NB4 (cell line): ENCODE measurements at regions not wholly inside any gene's neighbourhood (a gene's known extent, or its start where the extent isn't known, plus 50 kb on each side); places are given as distances from the start of the nearest gene placed in this dataset.

Source experiments
- DNase-seq: peaks from one replicate; pipeline ENCODE4 v3.0.0; 2010; ENCODE audit warnings: low read depth
- H3K4me3 ChIP-seq: one replicate; pipeline ENCODE4 v1.5.1; 2011; ENCODE audit warnings: mild to moderate bottlenecking, low read depth, low read length, moderate library complexity
- MYC ChIP-seq: IDR thresholded peaks from 2 replicates; pipeline ENCODE4 v1.6.1; 2011; ENCODE audit warnings: low read depth, low read length
- POLR2A ChIP-seq: IDR thresholded peaks from 2 replicates; pipeline ENCODE4 v1.6.1; 2011; ENCODE audit warnings: mild to moderate bottlenecking; ENCODE audit not compliant: insufficient read length; ENCODE audit errors: extremely low read depth
- TF ChIP-seq, protein P1 (sequence below): IDR thresholded peaks from one replicate; pipeline ENCODE4 v1.5.1; 2012; ENCODE audit warnings: low read depth, low read length
- TF ChIP-seq, protein P2 (sequence below): IDR thresholded peaks from 2 replicates; pipeline ENCODE4 v1.6.1; 2011; ENCODE audit warnings: low read depth, low read length

DNA sequence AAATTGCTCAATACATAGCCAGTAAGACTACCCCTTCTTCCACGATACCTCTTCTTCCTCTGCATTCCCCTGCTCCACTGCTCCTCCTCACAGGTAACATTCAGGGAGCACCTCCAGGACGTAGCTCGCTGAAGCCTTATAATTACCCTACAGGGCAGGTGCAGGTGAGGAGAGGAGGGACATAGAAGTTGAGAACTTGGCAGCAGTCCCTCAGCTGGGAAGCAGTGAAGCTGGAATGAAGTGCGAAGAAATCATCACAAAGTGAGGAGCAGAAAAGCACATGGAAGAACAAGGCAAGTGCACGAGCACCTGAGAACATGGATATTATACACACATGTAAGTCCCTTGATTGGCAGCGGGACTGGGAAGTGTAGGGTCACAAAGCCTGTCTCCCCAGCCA lies 118.2 kb downstream of the HSD17B3 start:
- no peak overlapping the region for H3K4me3 ChIP-seq
- DNase-seq = no peak
- TF ChIP-seq, protein P1, sequence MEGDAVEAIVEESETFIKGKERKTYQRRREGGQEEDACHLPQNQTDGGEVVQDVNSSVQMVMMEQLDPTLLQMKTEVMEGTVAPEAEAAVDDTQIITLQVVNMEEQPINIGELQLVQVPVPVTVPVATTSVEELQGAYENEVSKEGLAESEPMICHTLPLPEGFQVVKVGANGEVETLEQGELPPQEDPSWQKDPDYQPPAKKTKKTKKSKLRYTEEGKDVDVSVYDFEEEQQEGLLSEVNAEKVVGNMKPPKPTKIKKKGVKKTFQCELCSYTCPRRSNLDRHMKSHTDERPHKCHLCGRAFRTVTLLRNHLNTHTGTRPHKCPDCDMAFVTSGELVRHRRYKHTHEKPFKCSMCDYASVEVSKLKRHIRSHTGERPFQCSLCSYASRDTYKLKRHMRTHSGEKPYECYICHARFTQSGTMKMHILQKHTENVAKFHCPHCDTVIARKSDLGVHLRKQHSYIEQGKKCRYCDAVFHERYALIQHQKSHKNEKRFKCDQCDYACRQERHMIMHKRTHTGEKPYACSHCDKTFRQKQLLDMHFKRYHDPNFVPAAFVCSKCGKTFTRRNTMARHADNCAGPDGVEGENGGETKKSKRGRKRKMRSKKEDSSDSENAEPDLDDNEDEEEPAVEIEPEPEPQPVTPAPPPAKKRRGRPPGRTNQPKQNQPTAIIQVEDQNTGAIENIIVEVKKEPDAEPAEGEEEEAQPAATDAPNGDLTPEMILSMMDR = no peak
- TF ChIP-seq, protein P2, sequence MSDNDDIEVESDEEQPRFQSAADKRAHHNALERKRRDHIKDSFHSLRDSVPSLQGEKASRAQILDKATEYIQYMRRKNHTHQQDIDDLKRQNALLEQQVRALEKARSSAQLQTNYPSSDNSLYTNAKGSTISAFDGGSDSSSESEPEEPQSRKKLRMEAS = no peak
- TF ChIP-seq MYC (no peak), POLR2A (no peak)

DNA sequence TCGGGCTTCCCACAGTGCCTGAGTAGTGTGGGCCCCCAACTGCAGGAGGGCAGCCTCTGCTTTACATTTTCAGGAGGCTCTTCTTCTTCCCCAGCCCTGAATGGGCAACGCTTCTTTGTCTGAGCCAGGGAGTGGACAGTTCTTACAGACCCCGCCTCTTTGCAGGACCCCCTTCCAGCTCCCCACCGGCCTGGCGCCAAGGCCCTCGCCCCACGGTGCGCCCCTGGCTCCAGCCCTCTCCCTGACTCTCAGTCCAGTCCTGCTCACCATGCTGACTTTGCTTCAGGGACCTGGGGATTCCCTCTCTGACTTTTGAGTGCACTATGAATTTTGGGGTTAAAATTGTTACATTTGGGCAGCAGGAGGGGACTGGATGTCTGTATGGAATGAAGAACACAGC lies 123.8 kb downstream of the HSD17B3 start:
- DNase-seq = no peak
- TF ChIP-seq, protein P2 = no peak
- no peak for TF ChIP-seq POLR2A
- no peak overlapping the region for H3K4me3 ChIP-seq

DNA sequence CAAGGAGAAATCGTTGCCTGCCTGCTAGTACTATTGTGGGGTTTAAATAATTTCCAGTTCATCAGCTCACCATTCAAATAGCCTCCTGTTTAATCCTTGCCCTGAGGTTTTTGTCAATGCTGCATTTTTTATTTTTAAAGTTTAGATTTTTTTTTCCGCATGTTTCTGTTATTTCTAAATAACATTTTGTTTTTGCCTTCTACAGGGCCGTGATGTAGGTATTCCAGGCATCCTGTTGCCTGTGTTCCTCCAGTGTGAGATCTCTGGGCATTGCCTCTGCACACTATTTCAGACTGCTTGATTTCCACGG lies 124.3 kb downstream of the HSD17B3 start:
- no peak for DNase-seq
- H3K4me3 ChIP-seq = no peak overlapping the region
- TF ChIP-seq, protein P1 = no peak
- no peak for TF ChIP-seq POLR2A
- no peak for TF ChIP-seq MYC
- TF ChIP-seq, protein P2 = no peak

DNA sequence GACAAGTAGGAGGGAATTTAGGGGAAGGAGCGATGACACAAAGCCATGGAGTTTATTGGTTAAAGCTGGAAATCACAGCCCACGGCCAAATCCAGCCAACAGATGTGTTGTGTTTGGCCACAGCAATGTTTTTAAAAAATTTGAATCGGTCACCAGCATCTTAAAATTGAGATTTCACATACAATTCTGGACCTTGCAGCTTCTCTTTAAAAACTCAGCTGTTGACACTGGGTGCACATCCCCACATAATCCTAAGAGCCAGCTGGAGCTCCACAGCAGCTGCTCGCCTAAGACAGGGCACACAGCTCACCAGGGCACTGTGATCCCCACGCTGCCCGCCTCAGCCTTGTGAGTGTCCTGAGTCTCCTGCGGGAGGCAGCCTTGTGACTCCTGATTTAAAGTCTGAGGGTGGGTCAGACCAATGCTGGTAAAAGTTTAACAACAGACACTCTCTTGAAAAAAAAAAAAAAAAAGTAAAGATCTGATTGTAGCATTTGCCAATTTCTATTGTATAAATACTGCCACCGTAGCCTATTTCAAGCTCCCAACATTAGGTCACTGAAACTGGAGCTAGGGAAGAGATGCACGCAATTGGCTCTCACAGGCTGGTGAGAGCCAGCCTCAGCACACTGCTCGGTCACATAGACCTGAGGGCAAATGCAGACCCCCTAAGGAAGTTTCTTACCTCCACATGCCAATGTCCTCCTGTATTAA lies 124.8 kb downstream of the HSD17B3 start:
- H3K4me3 ChIP-seq = no peak overlapping the region
- DNase-seq = no peak
- no peak for TF ChIP-seq POLR2A
- TF ChIP-seq MYC = no peak
- TF ChIP-seq, protein P2 = no peak
- TF ChIP-seq, protein P1 = no peak

DNA sequence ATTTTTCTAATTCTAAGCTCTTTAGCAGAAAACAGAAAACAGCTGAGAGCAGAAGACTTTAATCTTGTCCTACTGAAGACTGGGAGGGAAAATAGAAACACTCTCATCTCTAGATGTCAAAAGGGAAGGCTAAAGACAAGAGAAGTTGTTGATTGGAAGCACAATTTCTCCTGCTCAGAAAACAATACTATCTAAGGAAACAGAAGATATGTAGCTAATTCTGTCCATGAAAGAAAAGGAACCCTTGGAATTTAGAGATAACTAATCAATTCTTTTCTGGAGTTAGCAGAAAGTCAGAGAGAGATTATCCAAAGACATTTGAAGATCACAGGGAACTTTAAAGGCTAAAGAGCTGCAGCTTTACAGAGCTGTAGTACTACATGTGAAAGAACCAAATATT lies 126.2 kb downstream of the HSD17B3 start:
- no peak for DNase-seq
- no peak overlapping the region for H3K4me3 ChIP-seq
- TF ChIP-seq MYC (no peak), POLR2A (no peak)
- TF ChIP-seq, protein P1 = no peak
- TF ChIP-seq, protein P2 = no peak

DNA sequence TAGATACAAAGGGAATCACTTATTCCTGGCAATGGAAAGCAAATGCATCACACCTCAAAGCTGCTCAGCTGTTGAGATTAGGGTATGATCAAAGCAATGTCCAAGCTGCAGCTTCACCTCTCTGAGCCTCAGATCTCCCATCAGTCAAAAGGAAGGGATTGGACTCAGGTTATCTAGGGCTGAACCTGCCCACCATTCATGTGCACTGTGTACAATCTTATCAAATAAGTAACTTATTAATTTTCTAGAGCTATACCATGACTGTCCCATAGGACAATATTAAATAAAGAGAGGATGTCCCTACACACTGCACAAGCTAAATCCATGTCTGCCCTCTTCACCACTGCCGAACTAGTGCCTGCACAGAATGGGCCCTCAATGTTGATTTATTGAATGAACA lies 127.0 kb downstream of the HSD17B3 start:
- DNase-seq = no peak
- no peak overlapping the region for H3K4me3 ChIP-seq
- no peak for TF ChIP-seq POLR2A
- TF ChIP-seq, protein P2 = no peak
- TF ChIP-seq, protein P1 = no peak
- TF ChIP-seq MYC = no peak
